ENCODE measurements at regions not wholly inside any gene's neighbourhood (a gene's known extent, or its start where the extent isn't known, plus 50 kb on each side); places are given as distances from the start of the nearest gene placed in this dataset.

GRCh38 chr18:44119607-44120006 is 561.1 kb upstream of the SETBP1 start:
- Histone ChIP-seq H3K14ac (ENCODE audit: low read length) (no peak overlapping the region), H3K4me1 (ENCODE audit: control insufficient read depth in 2 of 2, insufficient read depth in 1 of 2, low read depth in 1 of 2, low read length in 2 of 2) (no peaks in the 10 kb centered on the region), H3K9ac (ENCODE audit: low read depth, low read length, poor library complexity) (no peak overlapping the region), H3K27ac (replicated peaks; ENCODE audit: low read length) (no peak overlapping the region), H3K27me3 (ENCODE audit: control insufficient read depth in 3 of 3, insufficient read depth in 3 of 3, low read depth in 1 of 3, low read length in 3 of 3) (no peaks in the 10 kb centered on the region), H4K8ac (ENCODE audit: low read depth, low read length) (no peak overlapping the region), H3K79me1 (ENCODE audit: low read depth, low read length) (no peaks in the 10 kb centered on the region), H2BK120ac (ENCODE audit: low read depth, low read length) (no peak overlapping the region), H3K4me3 (ENCODE audit: low read length in 2 of 2) (no peak overlapping the region), H3K18ac (ENCODE audit: low read length) (no peak overlapping the region), H2BK12ac (ENCODE audit: low read length) (no peak overlapping the region), H2BK5ac (ENCODE audit: low read length) (no peak overlapping the region), H4K91ac (ENCODE audit: low read depth, low read length, poor library complexity) (no peak overlapping the region), H3K4me2 (ENCODE audit: insufficient read depth, low read length, poor library complexity, severe bottlenecking) (no peak overlapping the region), H2BK15ac (ENCODE audit: low read length) (no peak overlapping the region), H3K36me3 (replicated peaks in 1 of 2; ENCODE audit: control insufficient read depth in 2 of 2, insufficient read depth in 2 of 2, low read length in 2 of 2) (no peaks in the 10 kb centered on the region), H2AFZ (ENCODE audit: low read length) (no peak overlapping the region), H3K9me3 (replicated peaks in 1 of 2; ENCODE audit: control insufficient read depth in 2 of 2, insufficient read depth in 1 of 2, low read depth in 1 of 2, low read length in 2 of 2) (no peaks in the 10 kb centered on the region), H3K4ac (ENCODE audit: low read length) (no peak overlapping the region), H2AK5ac (ENCODE audit: low read depth, low read length) (no peak overlapping the region), H3K23ac (ENCODE audit: low read depth, low read length, poor library complexity) (no peak overlapping the region)
- WGBS, 2 donors (ENCODE audit: extremely low coverage in 2 of 2, insufficient read length in 2 of 2, insufficient replicate concordance in 1 of 2) = no CpG with 5 or more reads among the region's 2 CpGs
- no peak for DNase-seq (ENCODE audit: low spot score)

GRCh38 chr18:44123743-44124142 is 556.9 kb upstream of the SETBP1 start:
- no CpG with 5 or more reads among the region's 2 CpGs for WGBS, 2 donors (ENCODE audit: extremely low coverage in 2 of 2, insufficient read length in 2 of 2, insufficient replicate concordance in 1 of 2)
- Histone ChIP-seq H3K23ac (ENCODE audit: low read depth, low read length, poor library complexity) (no peak overlapping the region), H3K14ac (ENCODE audit: low read length) (no peak overlapping the region), H2AFZ (ENCODE audit: low read length) (no peak overlapping the region), H2BK12ac (ENCODE audit: low read length) (no peak overlapping the region), H3K4me3 (ENCODE audit: low read length in 2 of 2) (no peak overlapping the region), H3K9ac (ENCODE audit: low read depth, low read length, poor library complexity) (no peak overlapping the region), H3K18ac (ENCODE audit: low read length) (no peak overlapping the region), H3K79me1 (ENCODE audit: low read depth, low read length) (no peaks in the 10 kb centered on the region), H3K36me3 (replicated peaks in 1 of 2; ENCODE audit: control insufficient read depth in 2 of 2, insufficient read depth in 2 of 2, low read length in 2 of 2) (no peaks in the 10 kb centered on the region), H4K91ac (ENCODE audit: low read depth, low read length, poor library complexity) (no peak overlapping the region), H3K9me3 (replicated peaks in 1 of 2; ENCODE audit: control insufficient read depth in 2 of 2, insufficient read depth in 1 of 2, low read depth in 1 of 2, low read length in 2 of 2) (no peaks in the 10 kb centered on the region), H3K4me2 (ENCODE audit: insufficient read depth, low read length, poor library complexity, severe bottlenecking) (no peak overlapping the region), H4K8ac (ENCODE audit: low read depth, low read length) (no peak overlapping the region), H3K4ac (ENCODE audit: low read length) (no peak overlapping the region), H3K4me1 (ENCODE audit: control insufficient read depth in 2 of 2, insufficient read depth in 1 of 2, low read depth in 1 of 2, low read length in 2 of 2) (no peaks in the 10 kb centered on the region), H2BK5ac (ENCODE audit: low read length) (no peak overlapping the region), H3K27me3 (ENCODE audit: control insufficient read depth in 3 of 3, insufficient read depth in 3 of 3, low read depth in 1 of 3, low read length in 3 of 3) (no peaks in the 10 kb centered on the region), H2BK15ac (ENCODE audit: low read length) (no peak overlapping the region), H2BK120ac (ENCODE audit: low read depth, low read length) (no peak overlapping the region), H3K27ac (replicated peaks; ENCODE audit: low read length) (no peak overlapping the region), H2AK5ac (ENCODE audit: low read depth, low read length) (no peak overlapping the region)
- no peak for DNase-seq (ENCODE audit: low spot score)

- Histone ChIP-seq H2AFZ (ENCODE audit: low read length) (no peak overlapping the region), H3K23ac (ENCODE audit: low read depth, low read length, poor library complexity) (no peak overlapping the region), H3K9me3 (replicated peaks in 1 of 2; ENCODE audit: control insufficient read depth in 2 of 2, insufficient read depth in 1 of 2, low read depth in 1 of 2, low read length in 2 of 2) (no peaks in the 10 kb centered on the region), H2BK15ac (ENCODE audit: low read length) (no peak overlapping the region), H2AK5ac (ENCODE audit: low read depth, low read length) (no peak overlapping the region), H2BK5ac (ENCODE audit: low read length) (no peak overlapping the region), H3K4ac (ENCODE audit: low read length) (no peak overlapping the region), H3K4me2 (ENCODE audit: insufficient read depth, low read length, poor library complexity, severe bottlenecking) (no peak overlapping the region), H4K91ac (ENCODE audit: low read depth, low read length, poor library complexity) (no peak overlapping the region), H3K14ac (ENCODE audit: low read length) (no peak overlapping the region), H3K36me3 (replicated peaks in 1 of 2; ENCODE audit: control insufficient read depth in 2 of 2, insufficient read depth in 2 of 2, low read length in 2 of 2) (no peaks in the 10 kb centered on the region), H3K4me1 (ENCODE audit: control insufficient read depth in 2 of 2, insufficient read depth in 1 of 2, low read depth in 1 of 2, low read length in 2 of 2) (no peaks in the 10 kb centered on the region), H3K27ac (replicated peaks; ENCODE audit: low read length) (no peak overlapping the region), H2BK12ac (ENCODE audit: low read length) (no peak overlapping the region), H3K79me1 (ENCODE audit: low read depth, low read length) (no peaks in the 10 kb centered on the region), H2BK120ac (ENCODE audit: low read depth, low read length) (no peak overlapping the region), H3K9ac (ENCODE audit: low read depth, low read length, poor library complexity) (no peak overlapping the region), H3K18ac (ENCODE audit: low read length) (no peak overlapping the region), H3K27me3 (ENCODE audit: control insufficient read depth in 3 of 3, insufficient read depth in 3 of 3, low read depth in 1 of 3, low read length in 3 of 3) (no peaks in the 10 kb centered on the region), H4K8ac (ENCODE audit: low read depth, low read length) (no peak overlapping the region), H3K4me3 (ENCODE audit: low read length in 2 of 2) (no peak overlapping the region)
- no CpG with 5 or more reads among the region's 3 CpGs for WGBS, 2 donors (ENCODE audit: extremely low coverage in 2 of 2, insufficient read length in 2 of 2, insufficient replicate concordance in 1 of 2)
- no peak for DNase-seq (ENCODE audit: low spot score)
These were observed 555.2 kb upstream of the SETBP1 start for GRCh38 chr18:44125446-44125845.

- H4K8ac ChIP-seq (ENCODE audit: low read depth, low read length) = no peak overlapping the region
- H3K14ac ChIP-seq (ENCODE audit: low read length) = no peak overlapping the region
- DNase-seq (ENCODE audit: low spot score) = no peak
- H3K27ac ChIP-seq (replicated peaks; ENCODE audit: low read length) = no peak overlapping the region
- no peaks in the 10 kb centered on the region for H3K36me3 ChIP-seq (replicated peaks in 1 of 2; ENCODE audit: control insufficient read depth in 2 of 2, insufficient read depth in 2 of 2, low read length in 2 of 2)
- no peaks in the 10 kb centered on the region for H3K4me1 ChIP-seq (ENCODE audit: control insufficient read depth in 2 of 2, insufficient read depth in 1 of 2, low read depth in 1 of 2, low read length in 2 of 2)
- H3K4me2 ChIP-seq (ENCODE audit: insufficient read depth, low read length, poor library complexity, severe bottlenecking) = no peak overlapping the region
- no peak overlapping the region for H4K91ac ChIP-seq (ENCODE audit: low read depth, low read length, poor library complexity)
- H3K27me3 ChIP-seq (ENCODE audit: control insufficient read depth in 3 of 3, insufficient read depth in 3 of 3, low read depth in 1 of 3, low read length in 3 of 3) = no peaks in the 10 kb centered on the region
- no peak overlapping the region for H2BK15ac ChIP-seq (ENCODE audit: low read length)
- H2BK5ac ChIP-seq (ENCODE audit: low read length) = no peak overlapping the region
- no peak overlapping the region for H3K23ac ChIP-seq (ENCODE audit: low read depth, low read length, poor library complexity)
- H3K9ac ChIP-seq (ENCODE audit: low read depth, low read length, poor library complexity) = no peak overlapping the region
- H3K79me1 ChIP-seq (ENCODE audit: low read depth, low read length) = no peaks in the 10 kb centered on the region
- no peak overlapping the region for H3K4ac ChIP-seq (ENCODE audit: low read length)
- no peak overlapping the region for H2BK120ac ChIP-seq (ENCODE audit: low read depth, low read length)
- no peak overlapping the region for H3K4me3 ChIP-seq (ENCODE audit: low read length in 2 of 2)
- no peak overlapping the region for H3K18ac ChIP-seq (ENCODE audit: low read length)
- no peaks in the 10 kb centered on the region for H3K9me3 ChIP-seq (replicated peaks in 1 of 2; ENCODE audit: control insufficient read depth in 2 of 2, insufficient read depth in 1 of 2, low read depth in 1 of 2, low read length in 2 of 2)
- H2AFZ ChIP-seq (ENCODE audit: low read length) = no peak overlapping the region
- no peak overlapping the region for H2AK5ac ChIP-seq (ENCODE audit: low read depth, low read length)
- H2BK12ac ChIP-seq (ENCODE audit: low read length) = no peak overlapping the region
These were observed 554.1 kb upstream of the SETBP1 start for GRCh38 chr18:44126598-44126997.
